ENCODE measurements at regions not wholly inside any gene's neighbourhood (a gene's known extent, or its start where the extent isn't known, plus 50 kb on each side); places are given as distances from the start of the nearest gene placed in this dataset.
"Not testable (repeated sequence)": the region's sequence is repeated elsewhere in the genome, so short reads cannot be mapped to it uniquely, and the experiment has no call there.

GRCh38 chr21:28167366-28167765 lies 825.3 kb downstream of the LTN1 start:
- H3K4me2 ChIP-seq (ENCODE audit: low read length): no peak overlapping the region
- H2BK12ac ChIP-seq (ENCODE audit: low read length): no peak overlapping the region
- H3K79me1 ChIP-seq (ENCODE audit: low read length): no peaks in the 10 kb centered on the region
- H3K9ac ChIP-seq (ENCODE audit: low read length): no peak overlapping the region
- H4K8ac ChIP-seq (ENCODE audit: low read depth, low read length): no peak overlapping the region
- H2AK5ac ChIP-seq (ENCODE audit: low read length): no peak overlapping the region
- no peaks in the 10 kb centered on the region for H3K9me3 ChIP-seq (ENCODE audit: insufficient read depth, low read depth, low read length)
- no peaks in the 10 kb centered on the region for H3K4me1 ChIP-seq (ENCODE audit: control insufficient read depth in 1 of 2, insufficient read depth in 2 of 2, low read length in 2 of 2)
- no peak overlapping the region for H2BK120ac ChIP-seq (ENCODE audit: insufficient read depth, low read length, poor library complexity)
- no peaks in the 10 kb centered on the region for H3K27me3 ChIP-seq (ENCODE audit: insufficient read depth, low read length)
- H3K14ac ChIP-seq (ENCODE audit: low read length): no peak overlapping the region
- H2BK5ac ChIP-seq (ENCODE audit: low read depth, low read length, poor library complexity): no peak overlapping the region
- H2AFZ ChIP-seq (ENCODE audit: insufficient read depth, low read length, poor library complexity): no peak overlapping the region
- H4K12ac ChIP-seq (ENCODE audit: low read depth, low read length): no peak overlapping the region
- H3K4me3 ChIP-seq (ENCODE audit: low read depth, low read length): no peak overlapping the region
- no peak overlapping the region for H3K27ac ChIP-seq (ENCODE audit: low read depth, low read length)
- H3K4ac ChIP-seq (ENCODE audit: low read depth, low read length): no peak overlapping the region
- no peak overlapping the region for H3K18ac ChIP-seq (ENCODE audit: low read length)
- no peak for DNase-seq
- H3K36me3 ChIP-seq (ENCODE audit: control insufficient read depth in 1 of 2, insufficient read depth in 2 of 2, low read length in 2 of 2): no peaks in the 10 kb centered on the region
- no peak overlapping the region for H4K91ac ChIP-seq (ENCODE audit: low read depth, low read length)
- no peak overlapping the region for H3K23ac ChIP-seq (ENCODE audit: low read length)
- H3K79me2 ChIP-seq (ENCODE audit: control insufficient read depth, insufficient read depth, low read length, poor library complexity): no peaks in the 10 kb centered on the region

GRCh38 chr21:28164519-28164918 lies 828.2 kb downstream of the LTN1 start:
- not testable (repeated sequence) for H3K27me3 ChIP-seq (ENCODE audit: insufficient read depth, low read length); H3K4me2 ChIP-seq (ENCODE audit: low read length); H3K4ac ChIP-seq (ENCODE audit: low read depth, low read length); H3K18ac ChIP-seq (ENCODE audit: low read length); H3K4me1 ChIP-seq (ENCODE audit: control insufficient read depth in 1 of 2, insufficient read depth in 2 of 2, low read length in 2 of 2); H3K79me2 ChIP-seq (ENCODE audit: control insufficient read depth, insufficient read depth, low read length, poor library complexity); H4K12ac ChIP-seq (ENCODE audit: low read depth, low read length); H3K27ac ChIP-seq (ENCODE audit: low read depth, low read length); H2BK12ac ChIP-seq (ENCODE audit: low read length); H2AFZ ChIP-seq (ENCODE audit: insufficient read depth, low read length, poor library complexity); H2AK5ac ChIP-seq (ENCODE audit: low read length); H3K9me3 ChIP-seq (ENCODE audit: insufficient read depth, low read depth, low read length); H3K4me3 ChIP-seq (ENCODE audit: low read depth, low read length); H4K91ac ChIP-seq (ENCODE audit: low read depth, low read length); H2BK5ac ChIP-seq (ENCODE audit: low read depth, low read length, poor library complexity); H3K36me3 ChIP-seq (ENCODE audit: control insufficient read depth in 1 of 2, insufficient read depth in 2 of 2, low read length in 2 of 2); H3K79me1 ChIP-seq (ENCODE audit: low read length); H3K14ac ChIP-seq (ENCODE audit: low read length); H2BK120ac ChIP-seq (ENCODE audit: insufficient read depth, low read length, poor library complexity); DNase-seq; H3K9ac ChIP-seq (ENCODE audit: low read length); H4K8ac ChIP-seq (ENCODE audit: low read depth, low read length); H3K23ac ChIP-seq (ENCODE audit: low read length)
- no CpG with 5 or more reads among the region's 9 CpGs for whole genome bisulfite sequencing (ENCODE audit: extremely low coverage, insufficient coverage, insufficient read length)

GRCh38 chr21:28162052-28162451 lies 830.6 kb downstream of the LTN1 start:
- H3K27ac ChIP-seq (ENCODE audit: low read depth, low read length); H3K14ac ChIP-seq (ENCODE audit: low read length); H3K4me1 ChIP-seq (ENCODE audit: control insufficient read depth in 1 of 2, insufficient read depth in 2 of 2, low read length in 2 of 2); H3K23ac ChIP-seq (ENCODE audit: low read length); H3K27me3 ChIP-seq (ENCODE audit: insufficient read depth, low read length); H4K12ac ChIP-seq (ENCODE audit: low read depth, low read length); H4K91ac ChIP-seq (ENCODE audit: low read depth, low read length); H4K8ac ChIP-seq (ENCODE audit: low read depth, low read length); DNase-seq; H3K79me1 ChIP-seq (ENCODE audit: low read length); H2BK12ac ChIP-seq (ENCODE audit: low read length); H3K36me3 ChIP-seq (ENCODE audit: control insufficient read depth in 1 of 2, insufficient read depth in 2 of 2, low read length in 2 of 2); H3K4me2 ChIP-seq (ENCODE audit: low read length); H3K18ac ChIP-seq (ENCODE audit: low read length); H3K4ac ChIP-seq (ENCODE audit: low read depth, low read length); H3K9ac ChIP-seq (ENCODE audit: low read length); H3K9me3 ChIP-seq (ENCODE audit: insufficient read depth, low read depth, low read length); H2BK120ac ChIP-seq (ENCODE audit: insufficient read depth, low read length, poor library complexity); H3K79me2 ChIP-seq (ENCODE audit: control insufficient read depth, insufficient read depth, low read length, poor library complexity); H2AFZ ChIP-seq (ENCODE audit: insufficient read depth, low read length, poor library complexity); H3K4me3 ChIP-seq (ENCODE audit: low read depth, low read length); H2BK5ac ChIP-seq (ENCODE audit: low read depth, low read length, poor library complexity): not testable (repeated sequence)
- peak overlapping the region; percentile 46 for H2AK5ac ChIP-seq (ENCODE audit: low read length)
- no CpG with 5 or more reads among the region's 15 CpGs for WGBS (ENCODE audit: extremely low coverage, insufficient coverage, insufficient read length)

GRCh38 chr21:28160378-28160777 lies 832.3 kb downstream of the LTN1 start:
- Histone ChIP-seq H4K91ac (ENCODE audit: low read depth, low read length) (peak overlapping the region; percentile 24), H3K4me3 (ENCODE audit: low read depth, low read length) (no peak overlapping the region), H3K23ac (ENCODE audit: low read length) (no peak overlapping the region), H3K79me1 (ENCODE audit: low read length) (no peaks in the 10 kb centered on the region), H2BK5ac (ENCODE audit: low read depth, low read length, poor library complexity) (no peak overlapping the region), H2AFZ (ENCODE audit: insufficient read depth, low read length, poor library complexity) (no peak overlapping the region), H2AK5ac (ENCODE audit: low read length) (no peak overlapping the region), H3K9ac (ENCODE audit: low read length) (no peak overlapping the region), H4K12ac (ENCODE audit: low read depth, low read length) (no peak overlapping the region), H3K14ac (ENCODE audit: low read length) (no peak overlapping the region), H3K9me3 (ENCODE audit: insufficient read depth, low read depth, low read length) (no peaks in the 10 kb centered on the region), H4K8ac (ENCODE audit: low read depth, low read length) (no peak overlapping the region), H3K27me3 (ENCODE audit: insufficient read depth, low read length) (no peaks in the 10 kb centered on the region), H3K4ac (ENCODE audit: low read depth, low read length) (no peak overlapping the region), H2BK120ac (ENCODE audit: insufficient read depth, low read length, poor library complexity) (no peak overlapping the region), H3K27ac (ENCODE audit: low read depth, low read length) (no peak overlapping the region), H3K18ac (ENCODE audit: low read length) (no peak overlapping the region), H3K4me2 (ENCODE audit: low read length) (no peak overlapping the region), H2BK12ac (ENCODE audit: low read length) (peak overlapping the region; percentile 76), H3K4me1 (ENCODE audit: control insufficient read depth in 1 of 2, insufficient read depth in 2 of 2, low read length in 2 of 2) (no peaks in the 10 kb centered on the region), H3K79me2 (ENCODE audit: control insufficient read depth, insufficient read depth, low read length, poor library complexity) (no peaks in the 10 kb centered on the region), H3K36me3 (ENCODE audit: control insufficient read depth in 1 of 2, insufficient read depth in 2 of 2, low read length in 2 of 2) (no peaks in the 10 kb centered on the region)
- no CpG with 5 or more reads among the region's 3 CpGs for WGBS (ENCODE audit: extremely low coverage, insufficient coverage, insufficient read length)
- no peak for DNase-seq

GRCh38 chr21:28159396-28159795 lies 833.3 kb downstream of the LTN1 start:
- no peaks in the 10 kb centered on the region for H3K4me1 ChIP-seq (ENCODE audit: control insufficient read depth in 1 of 2, insufficient read depth in 2 of 2, low read length in 2 of 2)

More at GRCh38 chr21:28159396-28159795, 833.3 kb downstream of the LTN1 start:
- no peak overlapping the region for H3K4me3 ChIP-seq (ENCODE audit: low read depth, low read length)
- no CpG with 5 or more reads among the region's 3 CpGs for WGBS (ENCODE audit: extremely low coverage, insufficient coverage, insufficient read length)
- H2BK12ac ChIP-seq (ENCODE audit: low read length): no peak overlapping the region
- H3K27ac ChIP-seq (ENCODE audit: low read depth, low read length): no peak overlapping the region
- no peak overlapping the region for H4K12ac ChIP-seq (ENCODE audit: low read depth, low read length)
- no peak for DNase-seq
- no peaks in the 10 kb centered on the region for H3K79me1 ChIP-seq (ENCODE audit: low read length)
- H2AK5ac ChIP-seq (ENCODE audit: low read length): no peak overlapping the region
- no peak overlapping the region for H4K91ac ChIP-seq (ENCODE audit: low read depth, low read length)
- no peak overlapping the region for H3K14ac ChIP-seq (ENCODE audit: low read length)
- H3K27me3 ChIP-seq (ENCODE audit: insufficient read depth, low read length): no peaks in the 10 kb centered on the region
- no peak overlapping the region for H3K4me2 ChIP-seq (ENCODE audit: low read length)
- H3K79me2 ChIP-seq (ENCODE audit: control insufficient read depth, insufficient read depth, low read length, poor library complexity): no peaks in the 10 kb centered on the region
- H3K18ac ChIP-seq (ENCODE audit: low read length): no peak overlapping the region
- H3K9me3 ChIP-seq (ENCODE audit: insufficient read depth, low read depth, low read length): no peaks in the 10 kb centered on the region
- no peak overlapping the region for H3K9ac ChIP-seq (ENCODE audit: low read length)
- H3K23ac ChIP-seq (ENCODE audit: low read length): no peak overlapping the region
- H2BK120ac ChIP-seq (ENCODE audit: insufficient read depth, low read length, poor library complexity): no peak overlapping the region
- H2AFZ ChIP-seq (ENCODE audit: insufficient read depth, low read length, poor library complexity): no peak overlapping the region
- H4K8ac ChIP-seq (ENCODE audit: low read depth, low read length): no peak overlapping the region
- no peak overlapping the region for H2BK5ac ChIP-seq (ENCODE audit: low read depth, low read length, poor library complexity)
- H3K36me3 ChIP-seq (ENCODE audit: control insufficient read depth in 1 of 2, insufficient read depth in 2 of 2, low read length in 2 of 2): no peaks in the 10 kb centered on the region
- H3K4ac ChIP-seq (ENCODE audit: low read depth, low read length): no peak overlapping the region
